Heart right ventricle (tissue), 16 donors: ENCODE measurements at regions not wholly inside any gene's neighbourhood (a gene's known extent, or its start where the extent isn't known, plus 50 kb on each side); places are given as distances from the start of the nearest gene placed in this dataset.
A peak's percentile ranks its signal among the peaks of the same experiment; 100 is the strongest.

Experiments
- ATAC-seq, 8 donors: fragments of 200-7000 bp; cut with Tn5 transposase; one replicate each; pipeline ENCODE4 v1.9.1; 2020; ENCODE audit warnings: mild to moderate bottlenecking in 8 of 8, moderate library complexity in 8 of 8, moderate number of reproducible peaks in 1 of 8
- DNase-seq, 2 donors: peaks; one replicate each; pipeline ENCODE4 v3.0.0-alpha.2; 2020
- H3K27ac ChIP-seq, 10 donors: fragments of 200-600 bp; sonication (generic) in 2 of 10; one replicate each; pipeline versions ENCODE4 v1.5.0 to v1.8.0; 2020 to 2022; ENCODE audit warnings: mild to moderate bottlenecking in 3 of 10
- H3K27me3 ChIP-seq, 7 donors: fragments of 200-600 bp; one replicate each; pipeline ENCODE4 v1.8.0; 2021 to 2022; ENCODE audit warnings: mild to moderate bottlenecking in 2 of 7
- H3K36me3 ChIP-seq, 9 donors: fragments of 200-600 bp; sonication (generic) in 1 of 9; one replicate each; pipeline versions ENCODE4 v1.5.0 to v1.8.0; 2020 to 2022; ENCODE audit warnings: mild to moderate bottlenecking in 2 of 9
- H3K4me1 ChIP-seq, 9 donors: fragments of 200-600 bp; sonication (generic) in 1 of 9; one replicate each; pipeline versions ENCODE4 v1.5.0 to v1.8.0; 2020 to 2022; ENCODE audit warnings: mild to moderate bottlenecking in 4 of 9
- H3K4me3 ChIP-seq, 10 donors: fragments of 200-600 bp; sonication (generic) in 2 of 10; one replicate each; pipeline versions ENCODE4 v1.5.0 to v1.8.0; 2020 to 2022; ENCODE audit warnings: mild to moderate bottlenecking in 7 of 10, moderate library complexity in 2 of 10
- H3K9me3 ChIP-seq, 11 donors: fragments of 200-600 bp in 10 of 11; sonication (generic) in 2 of 11; one replicate each; pipeline versions ENCODE4 v1.5.0 to v1.8.0; 2013 to 2022; ENCODE audit warnings: mild to moderate bottlenecking in 2 of 11, control low read depth in 1 of 11, moderate library complexity in 1 of 11
- CTCF ChIP-seq, 9 donors: fragments of 200-600 bp; sonication (generic) in 2 of 9; IDR thresholded peaks; one replicate each; pipeline versions ENCODE4 v1.5.0 to v1.8.0; 2021 to 2022; ENCODE audit warnings: antibody characterized with exemption in 9 of 9, mild to moderate bottlenecking in 5 of 9, moderate library complexity in 1 of 9
- WGBS, 2 donors: extraction: QIAGEN DNeasy Blood & Tissue Kit; methylation state at CpG; one replicate each; pipeline ENCODE4 v1.1.7; 2013; ENCODE audit warnings: inconsistent platforms in 1 of 2; 5-methylcytosine and 5-hydroxymethylcytosine counted together
- intact Hi-C, 10 donors: fragments of 100-400 bp; cut with DNase I; formaldehyde crosslinking; loops; one replicate each; pipeline versions ENCODE4 v1.11.1 to v1.14.2; 2022
- donor health status: Arrhythmogenic right ventricular cardiomyopathy.
- donor health status: ischemic (EF 13 %, LVEDD 7.1; RV severe dilation, severe dysfunction).
- donor health status: healthy with polysubstance abuse.
- donor health status: DM: no; HTN: yes; CAD: no.
- donor health status: DM: no; HTN: no; CAD: no.
- donor health status: ischemic (EF 25% LVEDD 6.9; RV normal size, moderate dysfunction).
- donor health status: ischemic (EF 25% LVEDD 5.7; RV mildly dilated, moderate dysfunction).
- donor health status: healthy.
- donor health status: DM: yes; HTN: yes; CAD: no.
- donor health status: Ischemic cardiomyopathy.
- donor health status: ischemic (EF 35%, LVEDD 5.7; RV mildly dilated, moderate dysfunction).
- donor health status: nonischemic (EF 11% LVEDD 7.7; RV severe dilation, severe dysfunction).
- donor health status: DM: yes; HTN: yes; CAD: no.
- donor health status: PGD.
- donor health status: ischemic (EF 29% LVEDD 5.4; RV normal size, mild dysfunction).
- donor health status: nonischemic (EF 23%, LVEDD 6.1; RV moderate dilation, normal function).

DNA sequence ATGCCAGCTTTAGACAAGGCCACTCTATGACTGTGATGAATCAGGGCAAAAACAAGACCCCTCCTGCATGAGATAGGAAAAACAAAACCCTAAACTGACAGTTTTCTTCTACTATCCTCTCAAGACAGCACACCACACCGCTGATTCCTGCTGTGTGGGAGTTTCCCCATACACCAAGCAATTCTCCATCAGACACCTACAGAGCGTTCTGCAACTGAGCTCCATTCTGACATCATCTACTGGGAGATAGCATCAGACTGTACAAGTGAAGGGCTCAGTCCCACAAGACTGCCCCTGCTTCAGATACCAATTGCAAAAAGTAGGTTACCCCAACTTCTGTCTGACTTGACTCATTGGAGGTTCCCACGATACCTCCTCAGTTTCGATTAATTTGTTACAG lies 130.6 kb downstream of the TSN start:
- intact Hi-C loops: no loop called here
- TF ChIP-seq CTCF (IDR thresholded peaks at IDR 0.05): no peak
- peaks cover 0 to 3% (median 0%) of the 10 kb centered on the region in 7 donors for H3K27me3 ChIP-seq
- no peak for ATAC-seq
- DNase-seq: no peak
- no peaks in the 10 kb centered on the region for H3K36me3 ChIP-seq
- no peaks in the 10 kb centered on the region for H3K9me3 ChIP-seq
- 84 to 85% methylated on average over 4 of the region's 4 CpGs for WGBS, 2 donors
- no peaks in the 10 kb centered on the region for H3K4me1 ChIP-seq
- H3K4me3 ChIP-seq: no peak overlapping the region
- H3K27ac ChIP-seq: no peak overlapping the region

DNA sequence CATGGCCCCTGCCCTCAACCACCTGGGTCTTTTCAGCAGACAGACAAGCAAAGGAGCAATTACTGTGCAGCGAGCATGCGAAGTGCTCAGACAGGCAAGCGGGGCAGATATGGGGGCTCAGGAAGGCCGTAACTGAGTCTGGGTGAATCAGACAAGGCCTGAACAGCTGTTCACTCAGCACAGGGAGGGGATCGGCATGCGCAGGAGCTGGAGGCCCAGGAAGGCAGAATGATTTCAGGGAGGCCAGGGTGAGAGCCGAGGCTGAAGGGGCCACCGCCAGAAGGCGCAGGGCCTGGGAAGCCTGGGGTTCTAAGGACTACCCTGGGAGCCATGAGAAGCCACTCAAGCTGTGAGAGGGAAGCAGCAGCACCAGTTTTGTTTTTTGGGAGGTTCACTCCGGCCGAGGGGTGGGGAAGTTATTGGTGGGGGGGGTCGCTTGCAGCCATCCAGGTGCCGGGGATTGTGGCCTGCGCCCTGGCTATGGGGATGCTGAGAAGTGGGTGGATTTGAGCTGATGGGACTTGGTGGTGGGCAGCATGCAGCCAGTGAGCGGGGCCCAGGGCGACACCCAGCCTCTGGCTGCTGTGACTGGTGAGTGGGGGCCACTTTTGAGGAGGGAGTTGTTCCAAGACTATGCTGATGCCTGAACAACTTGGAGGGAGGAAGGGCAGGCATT lies 132.2 kb downstream of the TSN start:
- H3K4me1 ChIP-seq: no peaks in the 10 kb centered on the region
- ATAC-seq: peak in 1 of 8 donors; percentile 13
- peaks cover 0 to 3% (median 0%) of the 10 kb centered on the region in 7 donors for H3K27me3 ChIP-seq
- intact Hi-C loops: no loop called here
- WGBS, 2 donors: 92 to 94% methylated on average over 16 of the region's 16 CpGs
- DNase-seq: no peak
- H3K27ac ChIP-seq: no peak overlapping the region
- no peaks in the 10 kb centered on the region for H3K9me3 ChIP-seq
- no peak overlapping the region for H3K4me3 ChIP-seq
- TF ChIP-seq CTCF (IDR thresholded peaks at IDR 0.05): no peak
- H3K36me3 ChIP-seq: no peaks in the 10 kb centered on the region

- Histone ChIP-seq H3K27ac (no peak overlapping the region), H3K27me3 (peaks cover 0 to 3% (median 0%) of the 10 kb centered on the region in 7 donors), H3K4me1 (no peaks in the 10 kb centered on the region), H3K9me3 (no peaks in the 10 kb centered on the region), H3K36me3 (no peaks in the 10 kb centered on the region), H3K4me3 (no peak overlapping the region)
- peak in 3 of 9 donors; percentile 7 to 31 (median 25) for TF ChIP-seq CTCF (IDR thresholded peaks at IDR 0.05)
- DNase-seq (no peak), ATAC-seq (peak in 1 of 8 donors; percentile 26)
- intact Hi-C loops: no loop called here
- 78 to 79% methylated on average over 5 of the region's 5 CpGs for WGBS, 2 donors
These were observed 132.7 kb downstream of the TSN start for GRCh38 chr2:121888189-121888557.

DNA sequence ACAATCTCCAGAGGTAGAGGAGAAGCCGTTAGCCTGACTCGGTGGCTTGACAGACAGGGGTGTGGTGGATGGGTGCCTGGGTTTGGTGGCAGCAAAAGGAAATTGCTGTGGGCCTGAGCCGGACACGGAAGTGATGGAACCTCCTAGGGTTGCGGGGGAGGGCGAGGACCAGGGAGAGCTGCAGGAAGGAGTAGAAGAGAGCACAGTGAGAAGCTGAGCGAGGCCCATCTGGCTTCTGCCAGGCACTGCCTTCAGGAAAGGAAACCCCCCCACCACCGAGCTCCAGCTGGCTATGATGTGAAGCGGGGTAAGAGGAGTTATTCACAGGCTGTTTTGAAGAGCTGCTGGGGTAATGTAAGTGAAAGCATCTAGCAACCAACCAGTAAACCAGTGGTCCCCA lies 134.6 kb downstream of the TSN start:
- DNase-seq (no peak), ATAC-seq (no peak)
- TF ChIP-seq CTCF (IDR thresholded peaks at IDR 0.05): no peak
- Histone ChIP-seq H3K27ac (no peak overlapping the region), H3K36me3 (no peaks in the 10 kb centered on the region), H3K4me3 (no peak overlapping the region), H3K4me1 (no peaks in the 10 kb centered on the region), H3K9me3 (no peaks in the 10 kb centered on the region), H3K27me3 (peaks cover 0 to 3% (median 0%) of the 10 kb centered on the region in 7 donors)
- WGBS, 2 donors: 66 to 69% methylated on average over 9 of the region's 9 CpGs
- intact Hi-C loops: no loop called here
